Right ventricle myocardium inferior (tissue), 1 donor: ENCODE measurements at regions not wholly inside any gene's neighbourhood (a gene's known extent, or its start where the extent isn't known, plus 50 kb on each side); places are given as distances from the start of the nearest gene placed in this dataset.
A peak's percentile ranks its signal among the peaks of the same experiment; 100 is the strongest.

Experiments used
- ATAC-seq: fragments of 200-7000 bp; cut with Tn5 transposase; one replicate; pipeline ENCODE4 v1.9.1; 2020; ENCODE audit warnings: mild to moderate bottlenecking, moderate library complexity
- DNase-seq: peaks from one replicate; pipeline ENCODE4 v3.0.0; 2021; ENCODE audit errors: missing footprints
- intact Hi-C: fragments of 100-400 bp; cut with DNase I; formaldehyde crosslinking; loops from one replicate; pipeline ENCODE4 v1.11.0; 2022
- donor health status: DM: no; HTN: yes; CAD: no; lungs with severe emphysema.

- intact Hi-C loops, result no loop called here
- DNase-seq (no peak), ATAC-seq (peak; percentile 42)
These were observed 69.8 kb upstream of the BAIAP2L1 start for GRCh38 chr7:98470485-98471240.

- ATAC-seq (no peak), DNase-seq (no peak)
- intact Hi-C loops, result no loop called here
These were observed 68.2 kb upstream of the BAIAP2L1 start for GRCh38 chr7:98469088-98469487.

- ATAC-seq (no peak), DNase-seq (no peak)
- intact Hi-C loops, result no loop called here
These were observed 66.9 kb upstream of the BAIAP2L1 start for GRCh38 chr7:98467570-98468312.

- DNase-seq, result no peak
These were observed 64.1 kb upstream of the BAIAP2L1 start for GRCh38 chr7:98465022-98465421.

GRCh38 chr7:98464558-98464940 is 63.7 kb upstream of the BAIAP2L1 start:
- DNase-seq, result no peak
- no peak for ATAC-seq
- intact Hi-C loops, result no loop called here

More at GRCh38 chr7:98465022-98465421, 64.1 kb upstream of the BAIAP2L1 start:
- ATAC-seq, result no peak
- intact Hi-C loops, result no loop called here

GRCh38 chr7:98463837-98464557 is 63.1 kb upstream of the BAIAP2L1 start:
- intact Hi-C loops, result no loop called here
- ATAC-seq (no peak), DNase-seq (no peak)

GRCh38 chr7:98462911-98463633 is 62.2 kb upstream of the BAIAP2L1 start:
- ATAC-seq (no peak), DNase-seq (no peak)
- intact Hi-C loops, result no loop called here

- intact Hi-C loops, result no loop called here
- DNase-seq (no peak), ATAC-seq (no peak)
These were observed 60.0 kb upstream of the BAIAP2L1 start for GRCh38 chr7:98460902-98461301.

GRCh38 chr7:98459529-98459928 is 58.6 kb upstream of the BAIAP2L1 start:
- no peak for ATAC-seq
- DNase-seq, result no peak
- intact Hi-C loops, result no loop called here

- DNase-seq (no peak), ATAC-seq (no peak)
- intact Hi-C loops, result no loop called here
These were observed 57.4 kb upstream of the BAIAP2L1 start for GRCh38 chr7:98458090-98458875.

GRCh38 chr7:98456866-98457265 is 56.0 kb upstream of the BAIAP2L1 start:
- intact Hi-C loops, result no loop called here
- no peak for DNase-seq

GRCh38 chr7:98452791-98453190 is 51.9 kb upstream of the BAIAP2L1 start:
- DNase-seq (no peak), ATAC-seq (no peak)
- intact Hi-C loops, result no loop called here

More at GRCh38 chr7:98456866-98457265, 56.0 kb upstream of the BAIAP2L1 start:
- no peak for ATAC-seq
